ENCODE measurements at regions not wholly inside any gene's neighbourhood (a gene's known extent, or its start where the extent isn't known, plus 50 kb on each side); places are given as distances from the start of the nearest gene placed in this dataset.

DNA sequence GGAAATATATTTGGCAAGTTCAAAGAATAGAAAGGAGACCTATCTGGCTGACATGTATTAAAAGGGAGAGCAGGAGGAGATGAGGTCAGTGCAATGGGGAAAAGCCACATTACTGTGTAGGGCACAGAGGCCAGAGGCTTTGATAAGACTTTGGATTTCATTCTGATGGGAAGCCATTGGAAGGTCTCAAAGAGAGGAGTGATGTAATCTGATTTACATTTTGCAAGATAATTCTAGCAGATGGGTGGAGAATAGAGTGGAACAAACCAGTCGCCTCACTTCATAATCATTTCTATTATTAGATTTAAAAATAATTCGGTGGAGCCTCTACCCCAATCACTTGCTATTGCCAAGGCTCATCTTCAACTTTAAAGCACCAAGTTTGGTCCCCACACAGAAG lies 278.4 kb upstream of the ZC3H12C start:
- DNase-seq = no peak

DNA sequence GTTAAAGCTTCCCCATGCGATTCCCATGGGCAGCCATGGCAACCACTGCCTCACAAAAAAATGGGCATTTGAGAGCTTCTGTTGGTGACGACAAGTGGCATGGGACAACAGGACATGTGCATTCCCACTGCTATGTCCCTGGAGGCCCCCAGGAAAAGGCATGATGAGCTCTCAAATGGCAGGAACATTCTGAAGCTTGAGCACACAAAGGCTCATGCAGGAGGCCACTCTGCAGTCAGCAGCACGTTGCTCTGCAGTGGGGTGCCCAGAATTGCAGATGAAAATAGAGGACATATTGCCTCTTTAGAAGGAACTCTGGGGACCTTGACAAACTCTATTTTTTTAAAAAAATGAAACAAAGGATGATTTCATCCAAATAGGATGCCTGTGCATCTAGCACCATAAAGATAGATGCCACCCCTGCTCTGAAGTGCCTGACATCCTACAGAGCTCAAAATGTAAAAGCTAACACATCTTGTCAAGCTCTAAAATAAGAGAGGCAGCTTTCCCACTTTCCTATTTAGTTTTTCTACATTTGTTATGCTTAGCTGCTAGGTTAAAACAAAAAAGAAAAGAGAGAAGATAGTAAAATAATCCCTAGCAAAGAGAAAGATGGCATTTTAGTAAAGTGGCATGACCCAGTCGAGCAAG lies 277.6 kb upstream of the ZC3H12C start:
- DNase-seq = no peak

DNA sequence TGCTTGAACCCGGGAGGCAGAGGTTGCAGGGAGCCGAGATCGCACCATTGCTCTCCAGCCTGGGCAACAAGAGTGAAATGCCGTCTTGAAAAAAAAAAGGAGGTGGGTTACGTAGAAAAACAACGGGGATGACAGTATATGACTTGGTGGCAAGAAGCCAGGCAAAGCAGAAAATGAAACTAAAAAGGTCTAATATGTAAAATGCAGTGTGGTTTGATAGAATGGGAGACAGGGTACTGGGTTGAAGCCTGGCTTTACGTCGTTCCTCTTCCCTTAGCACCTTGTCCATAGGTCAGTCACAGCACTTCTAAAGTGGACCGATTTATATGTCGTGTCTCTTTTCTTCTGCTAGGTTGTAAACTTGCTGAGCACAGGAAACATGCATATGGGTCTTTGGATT lies 274.9 kb upstream of the ZC3H12C start:
- DNase-seq = no peak

DNA sequence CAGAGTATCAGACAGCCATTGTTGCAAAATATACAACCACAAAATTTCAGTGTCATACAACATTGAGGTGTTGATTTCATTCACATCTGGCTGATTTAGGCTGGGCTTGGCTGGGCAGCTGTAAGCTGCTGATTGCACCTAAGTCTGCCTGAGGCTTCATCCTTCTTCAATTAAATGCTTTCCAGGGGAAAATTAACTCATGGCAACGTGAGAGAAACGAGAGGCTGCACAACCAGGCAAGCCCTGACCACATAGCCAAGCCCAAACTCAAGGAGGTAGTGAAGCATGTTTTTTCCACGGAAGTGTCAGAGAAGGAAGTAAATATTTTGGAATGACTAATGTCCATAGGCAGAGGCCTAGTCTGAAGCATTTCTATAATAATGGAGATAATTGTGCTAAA lies 273.8 kb upstream of the ZC3H12C start:
- DNase-seq = no peak

DNA sequence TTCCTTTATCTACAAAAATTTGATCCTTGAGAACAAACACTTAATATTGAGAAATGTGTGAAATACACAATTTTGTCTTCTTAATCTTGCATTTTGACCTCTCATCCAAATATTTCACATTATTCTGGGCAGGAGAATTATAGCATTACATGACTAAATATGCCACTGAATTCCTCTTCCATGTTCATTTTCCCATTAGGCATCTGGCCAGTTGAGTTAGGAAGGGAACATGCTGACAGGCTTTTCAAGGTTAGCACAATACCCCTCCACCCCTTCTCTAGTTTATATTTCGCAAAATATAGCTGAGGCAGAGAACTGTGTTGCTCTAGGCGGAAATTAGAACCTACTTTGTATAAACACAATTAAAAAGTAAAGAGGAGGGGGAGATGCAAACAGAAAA lies 271.7 kb upstream of the ZC3H12C start:
- DNase-seq = no peak

DNA sequence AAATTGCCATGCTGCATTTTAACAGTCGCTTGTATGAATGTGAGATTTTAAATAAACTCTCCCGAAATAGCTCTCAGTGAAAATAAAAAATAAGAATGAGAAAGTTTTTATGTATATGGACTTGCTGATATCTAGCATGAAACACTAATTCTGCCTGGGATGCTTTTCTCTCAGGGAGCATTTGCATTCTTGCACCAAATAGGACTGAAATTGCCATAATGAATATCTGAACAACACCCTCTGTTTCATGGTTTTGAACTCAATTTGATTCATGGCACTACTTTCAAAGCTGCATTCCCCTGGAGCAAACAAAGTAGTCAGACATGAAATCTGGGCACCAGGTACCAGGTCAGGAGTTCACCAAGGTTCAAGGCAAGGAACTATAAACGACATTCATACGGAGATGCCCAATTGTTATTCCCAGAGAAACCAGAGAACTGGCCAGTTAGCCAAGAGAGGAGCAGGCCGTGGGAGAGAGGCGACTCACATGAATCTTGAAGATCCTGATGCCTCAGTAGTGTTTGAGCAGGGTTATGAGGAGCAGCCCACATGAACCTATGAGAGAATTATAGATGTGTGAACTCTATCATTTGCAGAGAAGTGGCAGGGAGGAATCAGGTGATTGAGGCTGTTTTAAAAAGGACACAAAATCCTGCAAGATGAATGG lies 270.6 kb upstream of the ZC3H12C start:
- no peak for DNase-seq

DNA sequence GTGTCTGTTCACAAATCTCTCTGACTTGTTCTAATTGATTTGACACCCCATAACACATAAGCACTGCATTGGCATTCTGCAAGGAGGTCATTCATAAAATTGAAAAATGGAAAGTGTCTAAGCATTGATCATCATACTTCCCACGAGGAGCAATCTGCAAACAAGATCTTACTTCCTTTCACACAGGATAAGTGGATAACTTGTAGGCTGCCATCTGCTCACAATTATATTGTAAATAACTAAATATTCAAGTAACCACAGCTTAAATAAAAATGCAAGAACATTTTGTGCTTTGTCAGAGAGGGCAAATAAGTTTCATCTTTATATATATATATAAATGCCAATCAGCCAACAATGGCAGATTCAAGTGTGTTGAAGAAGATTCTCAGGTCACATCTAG lies 264.8 kb upstream of the ZC3H12C start:
- no peak for DNase-seq

DNA sequence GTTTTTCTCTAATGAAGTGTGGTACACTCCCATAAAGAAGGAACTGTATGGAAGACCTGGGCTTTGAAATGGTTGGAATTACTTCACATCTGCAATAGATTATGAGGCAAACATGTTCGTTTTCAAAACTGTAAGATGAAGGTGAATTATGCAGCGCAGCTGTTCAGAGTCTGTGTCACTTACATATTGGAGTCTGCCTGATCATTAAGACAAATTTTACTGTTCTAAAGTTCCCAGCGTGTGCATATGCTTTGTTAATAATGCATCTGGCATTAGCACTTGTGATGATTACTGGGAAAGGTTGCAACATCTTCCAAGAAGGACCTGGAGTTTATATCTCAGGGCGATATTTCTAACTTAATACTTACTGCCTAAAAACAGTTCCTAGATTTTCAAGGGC lies 255.2 kb upstream of the ZC3H12C start:
- no peak for DNase-seq

DNA sequence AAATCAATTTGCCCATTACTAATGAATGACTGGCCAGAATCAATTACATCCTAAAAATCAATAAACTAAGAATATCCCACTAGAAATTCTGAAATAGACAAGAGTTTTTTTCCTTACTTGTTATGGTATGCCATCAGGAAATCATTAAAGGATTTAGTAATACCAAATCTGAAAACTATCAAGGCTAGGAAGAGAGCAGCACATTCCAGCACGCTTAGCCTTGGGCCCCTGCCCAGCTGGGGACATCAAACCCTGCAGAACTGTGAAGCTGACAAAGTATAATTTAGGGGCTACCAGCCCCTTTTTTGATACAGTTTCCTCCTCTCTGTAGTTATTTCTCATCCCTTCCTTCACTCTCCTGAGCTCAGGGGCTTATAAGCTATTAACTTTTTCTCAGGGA lies 247.8 kb upstream of the ZC3H12C start:
- no peak for DNase-seq

DNA sequence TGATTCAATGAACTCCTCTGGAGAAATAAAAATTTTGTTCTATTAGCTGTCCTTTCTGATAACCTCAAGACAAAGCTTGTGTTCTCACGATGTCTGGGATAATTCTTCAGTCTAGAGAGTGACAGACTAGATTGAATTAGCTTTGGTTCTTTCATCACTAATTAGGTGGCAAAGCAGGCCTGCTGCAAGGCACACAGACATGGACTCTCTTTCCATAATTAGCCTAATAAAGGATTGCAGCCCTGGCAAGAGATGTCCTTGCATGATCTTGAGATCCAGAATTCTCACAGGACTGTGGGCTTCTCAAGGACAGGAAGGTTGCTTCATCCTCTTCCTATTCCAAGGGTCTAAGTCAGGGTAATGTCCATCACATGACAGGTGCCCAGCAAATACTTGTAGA lies 245.6 kb upstream of the ZC3H12C start:
- no peak for DNase-seq

DNA sequence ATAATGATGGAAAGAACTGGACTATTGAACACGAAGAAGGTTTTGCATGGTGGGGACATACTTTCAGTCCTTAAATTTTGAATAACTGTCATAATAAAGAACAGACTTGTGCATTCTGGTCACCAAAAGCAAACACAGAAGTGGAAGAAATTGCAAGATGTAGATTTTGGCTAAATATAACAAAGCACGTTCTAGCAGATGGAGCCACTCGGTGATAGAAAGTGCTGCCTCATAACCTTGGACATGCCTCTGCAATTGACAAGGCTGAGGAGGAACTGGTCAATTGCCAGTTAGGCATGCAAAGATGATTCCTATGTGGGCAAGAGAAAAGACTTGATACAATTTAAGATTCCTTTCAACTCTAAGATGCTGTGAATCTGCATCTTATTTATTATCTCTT lies 244.1 kb upstream of the ZC3H12C start:
- no peak for DNase-seq

DNA sequence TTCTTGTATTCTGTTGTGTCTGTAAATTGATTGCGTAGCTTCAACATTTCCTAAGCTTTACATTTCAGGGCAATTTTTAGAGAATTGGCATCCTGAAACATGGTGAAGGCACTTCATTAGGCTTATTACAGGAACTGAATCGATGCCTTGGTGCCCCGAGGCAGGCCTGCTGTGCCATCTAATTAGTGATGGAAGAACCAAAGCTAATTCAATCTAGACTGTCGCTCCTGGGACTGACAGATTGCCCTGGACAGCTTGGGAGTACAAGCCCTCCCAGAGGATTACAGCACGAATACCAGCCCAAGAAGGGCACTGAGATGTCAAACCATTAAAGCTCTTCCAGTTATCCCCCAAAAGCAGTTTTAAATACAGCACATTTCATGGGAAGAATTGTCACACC lies 243.2 kb upstream of the ZC3H12C start:
- DNase-seq = no peak

DNA sequence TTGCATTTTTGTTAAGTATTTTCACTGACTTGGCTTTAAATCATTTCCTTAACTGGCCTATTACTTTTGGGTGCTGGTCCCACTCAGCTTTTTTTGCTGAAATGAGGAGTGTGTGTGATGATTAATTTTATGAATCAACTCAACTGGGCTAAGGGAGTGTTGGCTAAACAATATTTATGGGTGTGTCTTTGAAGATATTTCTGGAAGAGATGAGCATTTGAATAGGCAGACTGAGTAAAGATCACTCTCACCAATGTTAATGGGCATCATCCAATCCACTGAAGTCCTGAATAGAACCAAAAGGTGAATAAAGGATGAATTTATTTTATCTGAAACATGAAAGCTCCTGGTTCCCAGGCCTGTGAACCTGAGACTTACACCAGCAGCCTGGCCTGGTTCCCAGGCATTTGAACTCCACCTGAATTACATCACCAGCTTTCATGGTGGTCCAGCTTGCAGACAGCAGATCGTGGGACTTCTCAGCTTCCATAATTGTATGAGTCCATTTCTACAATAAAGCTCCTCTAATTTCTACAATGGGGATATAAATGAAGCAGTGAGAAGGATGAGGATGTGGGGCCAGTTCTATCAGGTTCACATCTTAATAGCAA lies 241.3 kb upstream of the ZC3H12C start:
- DNase-seq = no peak

DNA sequence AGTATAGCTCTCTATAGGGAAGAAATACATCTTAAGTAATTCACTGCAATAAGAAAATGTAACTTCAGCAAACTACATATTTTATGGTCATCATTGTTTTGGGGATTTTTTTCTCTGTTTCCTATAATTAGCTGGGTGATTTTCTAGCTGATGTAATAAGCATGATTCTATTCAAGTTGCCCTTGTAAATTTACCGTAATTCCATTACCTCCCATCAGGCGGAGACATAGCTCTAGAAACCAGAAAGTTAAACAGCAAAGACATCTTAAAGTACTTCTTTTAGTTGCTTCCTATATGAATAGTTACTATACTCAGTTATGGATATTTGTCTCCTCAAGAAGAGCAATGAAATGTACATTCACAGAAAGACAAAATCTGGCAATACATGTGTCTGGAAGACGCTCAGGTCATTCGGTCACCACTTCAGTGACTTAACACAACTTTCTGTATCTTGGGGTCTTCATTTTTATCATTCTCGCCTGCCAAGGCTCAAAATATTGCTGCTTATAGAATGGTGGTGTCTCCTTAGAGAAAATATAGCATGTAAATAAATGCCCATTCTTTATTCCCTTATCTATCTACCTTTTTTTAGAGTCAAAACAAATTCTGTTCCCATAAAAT lies 239.9 kb upstream of the ZC3H12C start:
- no peak for DNase-seq

DNA sequence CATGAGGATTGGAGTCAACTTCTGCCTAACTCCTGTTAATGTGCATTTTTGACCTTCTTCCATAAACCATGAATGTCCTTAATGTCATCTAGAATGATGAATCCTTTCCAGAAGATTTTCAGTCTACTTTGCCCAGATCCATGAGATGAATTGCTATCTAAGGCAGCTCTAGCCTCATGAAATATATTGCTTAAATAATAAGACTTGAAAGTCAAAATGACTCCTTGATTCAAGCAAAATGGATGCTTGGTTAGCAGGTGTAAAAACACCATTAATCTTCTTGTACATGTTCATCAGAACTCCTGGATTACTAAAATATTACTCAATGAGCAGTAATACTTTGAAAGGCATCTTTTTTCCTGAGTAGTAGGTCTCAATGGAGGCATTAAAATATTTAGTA lies 238.5 kb upstream of the ZC3H12C start:
- DNase-seq = no peak

DNA sequence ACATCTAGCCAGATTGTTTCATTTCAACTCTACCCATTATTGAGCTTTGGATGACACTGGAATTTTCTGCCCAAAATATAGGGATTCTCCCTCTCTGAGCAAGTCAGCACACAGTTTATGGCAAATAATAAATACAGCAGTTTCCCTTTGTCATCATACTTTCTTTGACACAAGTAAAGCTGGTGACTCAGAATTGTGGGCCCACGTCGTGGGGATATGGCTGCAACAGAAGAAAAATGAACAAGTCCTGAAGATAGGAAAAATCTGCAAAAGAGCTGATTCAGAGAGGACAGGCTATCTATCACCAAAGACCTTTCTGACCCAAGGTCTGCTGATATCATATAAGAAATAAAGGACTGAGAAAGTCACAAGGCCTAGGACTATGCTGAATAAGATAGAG lies 236.3 kb upstream of the ZC3H12C start:
- no peak for DNase-seq

DNA sequence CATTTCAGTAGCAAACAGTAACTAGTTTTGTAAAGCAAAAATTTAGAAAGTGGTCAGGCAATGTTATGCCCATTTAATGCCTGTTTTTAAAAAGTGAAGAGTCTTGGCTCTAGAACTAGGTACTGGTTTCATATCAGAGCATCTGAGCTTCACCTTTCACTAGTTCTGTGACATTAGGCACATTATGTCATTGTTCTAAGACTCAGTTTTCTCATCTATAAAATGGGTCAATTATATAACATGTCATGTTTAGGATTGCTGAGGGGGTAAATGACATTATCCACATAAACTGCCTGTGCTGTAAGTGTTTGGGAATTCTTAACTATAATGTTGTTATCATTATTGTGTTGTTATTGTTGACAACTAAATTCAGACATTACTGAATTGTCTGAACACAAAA lies 235.6 kb upstream of the ZC3H12C start:
- no peak for DNase-seq

DNA sequence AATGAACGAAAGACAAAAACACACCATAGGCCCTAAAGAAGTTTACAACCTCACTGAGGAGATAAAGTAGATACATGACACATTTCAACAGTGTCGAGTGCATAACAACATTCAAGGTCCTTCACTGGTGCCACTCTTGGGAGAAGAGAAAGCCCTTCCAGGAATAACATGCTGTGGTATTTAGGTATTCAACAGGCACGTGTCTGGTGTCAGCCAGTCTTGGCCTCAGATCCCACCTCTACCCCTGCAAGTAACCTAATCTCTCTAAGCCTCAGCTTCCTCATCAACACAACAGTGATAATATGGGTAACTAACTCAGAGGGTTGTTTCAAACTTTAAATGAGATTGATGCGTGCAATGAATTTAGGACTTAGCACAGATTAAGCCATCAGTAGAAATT lies 235.0 kb upstream of the ZC3H12C start:
- no peak for DNase-seq

DNA sequence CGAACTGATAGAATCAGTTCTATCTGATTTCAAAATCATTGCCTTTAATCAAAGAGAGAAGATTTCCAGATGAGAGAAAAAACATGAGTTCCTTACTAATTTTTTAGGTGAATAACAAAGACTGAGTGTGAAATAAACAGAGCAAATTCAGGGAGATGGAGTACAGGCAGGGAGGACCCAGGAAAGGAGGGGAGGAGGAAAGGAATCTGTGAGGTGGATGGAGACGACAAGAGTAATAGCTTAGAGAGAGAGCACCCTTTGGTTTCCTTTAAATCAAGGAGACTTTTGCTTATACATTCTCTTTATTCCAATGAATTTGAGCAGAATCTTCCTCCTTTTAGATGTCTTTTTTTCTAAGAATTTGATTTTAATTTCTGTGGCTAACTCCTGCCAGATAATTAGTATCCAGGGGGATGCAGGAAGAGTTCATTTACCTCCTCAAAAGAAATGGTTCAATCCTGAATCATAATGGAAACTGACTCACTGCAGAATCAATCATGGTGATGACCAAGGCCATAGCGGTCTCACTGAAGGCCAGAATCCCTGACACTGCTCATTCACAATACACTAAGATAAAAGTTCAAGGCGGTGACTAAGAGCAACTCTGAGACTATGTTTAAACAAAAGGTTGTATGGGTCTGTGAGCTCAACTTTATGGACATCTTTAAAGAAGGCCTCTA lies 234.0 kb upstream of the ZC3H12C start:
- DNase-seq = no peak

DNA sequence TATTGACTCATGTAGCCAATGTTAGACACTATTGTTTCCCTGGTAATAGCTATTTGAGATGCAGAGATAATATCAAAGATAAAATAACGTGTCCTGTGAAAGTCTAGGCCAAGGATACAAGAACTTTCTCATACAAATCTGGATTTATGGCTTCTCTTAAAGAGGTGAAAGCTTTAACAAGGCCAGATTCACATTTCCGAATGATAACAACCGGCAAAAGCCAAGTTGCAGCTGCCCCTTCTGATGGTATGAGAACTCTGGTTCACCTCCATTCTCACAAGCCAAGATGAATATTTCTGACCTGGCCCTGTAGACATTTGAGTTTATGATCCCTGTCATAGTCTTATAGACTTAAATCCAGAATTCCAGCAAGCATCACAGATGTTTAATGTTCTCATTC lies 230.4 kb upstream of the ZC3H12C start:
- DNase-seq = no peak

DNA sequence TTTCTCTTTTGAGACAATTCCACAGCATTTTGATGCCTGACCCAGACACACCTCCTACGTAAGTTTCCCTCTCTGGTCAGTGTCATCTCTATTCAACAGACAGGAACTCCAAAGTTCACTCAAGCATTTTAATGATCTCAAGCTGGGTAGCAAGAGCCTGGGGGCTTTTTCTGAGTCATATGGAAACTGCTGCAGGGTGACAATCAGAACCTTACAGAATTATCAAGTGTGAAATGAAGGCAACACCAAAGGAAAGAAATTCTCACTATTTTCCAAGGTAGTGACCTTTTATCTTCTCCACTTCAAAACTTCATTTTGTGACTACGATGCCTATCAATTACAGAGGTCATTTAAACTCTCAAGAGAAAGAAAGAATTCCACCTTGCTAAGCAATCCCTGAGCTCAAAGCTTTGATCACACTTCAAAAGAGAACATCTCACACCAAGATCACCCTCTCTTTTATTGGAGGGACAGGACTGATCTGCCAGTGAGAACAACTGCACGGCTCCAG lies 229.0 kb upstream of the ZC3H12C start:
- DNase-seq = no peak

DNA sequence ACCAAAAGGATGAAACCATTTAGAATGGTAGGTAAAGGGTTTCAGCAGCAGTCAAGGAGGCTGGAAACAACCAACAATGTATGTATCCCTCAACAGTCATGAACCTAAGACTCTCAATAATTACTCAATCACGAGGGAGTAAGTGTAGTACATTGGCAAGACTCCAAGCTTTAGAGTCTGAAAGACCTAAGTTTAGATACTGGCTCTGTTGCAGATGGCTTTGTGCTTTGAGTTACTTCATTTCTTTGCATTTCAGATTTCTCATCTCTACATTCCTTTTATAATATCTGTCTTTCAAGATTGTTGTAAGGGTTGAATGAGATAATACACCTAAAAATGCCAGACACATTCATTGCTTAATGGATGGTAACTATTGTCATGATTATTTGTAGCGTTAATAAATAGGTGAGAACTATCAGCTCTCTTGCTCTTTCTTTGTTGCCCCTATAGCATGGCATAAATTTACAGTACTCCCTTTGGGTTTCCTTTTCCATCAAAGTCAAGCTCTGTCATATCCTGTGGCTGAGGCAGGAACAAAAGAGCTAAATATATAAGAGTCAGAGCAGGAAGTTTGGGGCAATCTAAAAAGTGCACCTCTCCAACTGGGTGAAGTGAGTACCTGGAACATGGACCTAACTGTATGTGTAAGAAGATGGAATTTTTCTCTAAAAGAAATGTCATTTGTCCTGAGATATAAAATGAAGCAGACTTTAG lies 228.2 kb upstream of the ZC3H12C start:
- DNase-seq = no peak
